KMS-11 (cell line): ENCODE measurements at regions not wholly inside any gene's neighbourhood (a gene's known extent, or its start where the extent isn't known, plus 50 kb on each side); places are given as distances from the start of the nearest gene placed in this dataset.
"Not testable (repeated sequence)": the region's sequence is repeated elsewhere in the genome, so short reads cannot be mapped to it uniquely, and the experiment has no call there.

ENCODE experiments used
- H2AFZ ChIP-seq: fragments of 200-600 bp; sonication (generic); 2 replicates; pipeline ENCODE4 v1.6.1; 2016; ENCODE audit warnings: antibody characterized with exemption, mixed run types, low read depth
- H3K27ac ChIP-seq: fragments of 200-600 bp; sonication (generic); 2 replicates; pipeline ENCODE4 v1.6.1; 2016; ENCODE audit warnings: mild to moderate bottlenecking, mixed run types
- H3K27me3 ChIP-seq: fragments of 200-600 bp; sonication (generic); 2 replicates; pipeline ENCODE4 v1.6.1; 2017; ENCODE audit warnings: mild to moderate bottlenecking, low read depth, mixed run types, moderate library complexity; ENCODE audit not compliant: insufficient read depth
- H3K36me3 ChIP-seq: fragments of 200-600 bp; sonication (generic); 2 replicates; pipeline ENCODE4 v1.6.1; 2017; ENCODE audit warnings: mild to moderate bottlenecking, mixed run types; ENCODE audit not compliant: insufficient read depth
- H3K4me1 ChIP-seq: fragments of 200-600 bp; sonication (generic); 2 replicates; pipeline ENCODE4 v1.6.1; 2016; ENCODE audit warnings: mild to moderate bottlenecking, low read depth, mixed run types; ENCODE audit not compliant: poor library complexity, severe bottlenecking
- H3K4me2 ChIP-seq: fragments of 200-600 bp; sonication (generic); 2 replicates; pipeline ENCODE4 v1.7.0; 2016; ENCODE audit warnings: mild to moderate bottlenecking, mixed run types
- H3K4me3 ChIP-seq: fragments of 200-600 bp; sonication (generic); IDR thresholded peaks from 2 replicates; pipeline ENCODE4 v1.6.1; 2017; ENCODE audit warnings: low read depth, low read length, mixed read lengths; ENCODE audit not compliant: insufficient read depth
- H3K79me2 ChIP-seq: fragments of 200-600 bp; sonication (generic); 2 replicates; pipeline ENCODE4 v1.6.1; 2016; ENCODE audit warnings: low read depth, mixed run types; ENCODE audit not compliant: insufficient read depth
- H3K9ac ChIP-seq: fragments of 200-600 bp; sonication (generic); 2 replicates; pipeline ENCODE4 v1.6.1; 2016; ENCODE audit warnings: mild to moderate bottlenecking, mixed run types
- H4K20me1 ChIP-seq: fragments of 200-600 bp; sonication (generic); 2 replicates; pipeline ENCODE4 v1.6.1; 2016; ENCODE audit warnings: mild to moderate bottlenecking, mixed run types; ENCODE audit not compliant: insufficient read depth
- TF ChIP-seq, protein P1 (sequence below): fragments of 200-600 bp; sonication (generic); conservative IDR thresholded peaks from 2 replicates; pipeline ENCODE4 v1.6.1; 2017; ENCODE audit warnings: low read depth, mild to moderate bottlenecking, antibody characterized with exemption, low read length, moderate library complexity, mixed read lengths

DNA sequence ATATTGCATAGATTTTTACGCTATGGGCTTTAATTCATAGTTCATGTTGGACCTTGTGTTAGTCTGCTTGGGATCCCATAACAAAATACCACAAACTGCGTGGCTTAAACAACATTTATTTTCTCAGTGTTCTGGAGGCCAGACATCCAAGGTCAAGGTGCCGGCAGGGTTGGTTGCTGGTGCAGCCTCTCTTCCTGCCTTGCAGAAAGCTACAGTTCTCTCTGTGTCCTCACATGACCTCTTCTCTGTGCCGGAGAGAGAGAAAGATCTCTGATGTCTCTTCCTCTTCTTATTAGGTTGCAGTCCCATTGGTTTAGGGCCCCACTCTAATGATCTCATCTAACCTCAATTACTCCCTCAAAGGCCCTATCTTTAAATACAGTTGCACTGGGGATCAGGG, 170.5 kb downstream of the IPO8 start:
- Histone ChIP-seq H3K4me3 (no peak overlapping the region), H3K79me2 (no peaks in the 10 kb centered on the region), H3K27ac (no peak overlapping the region), H3K4me1 (no peaks in the 10 kb centered on the region), H4K20me1 (no peaks in the 10 kb centered on the region), H3K4me2 (no peak overlapping the region), H3K36me3 (no peaks in the 10 kb centered on the region), H2AFZ (no peak overlapping the region), H3K9ac (no peak overlapping the region), H3K27me3 (no peaks in the 10 kb centered on the region)
- TF ChIP-seq, protein P1, sequence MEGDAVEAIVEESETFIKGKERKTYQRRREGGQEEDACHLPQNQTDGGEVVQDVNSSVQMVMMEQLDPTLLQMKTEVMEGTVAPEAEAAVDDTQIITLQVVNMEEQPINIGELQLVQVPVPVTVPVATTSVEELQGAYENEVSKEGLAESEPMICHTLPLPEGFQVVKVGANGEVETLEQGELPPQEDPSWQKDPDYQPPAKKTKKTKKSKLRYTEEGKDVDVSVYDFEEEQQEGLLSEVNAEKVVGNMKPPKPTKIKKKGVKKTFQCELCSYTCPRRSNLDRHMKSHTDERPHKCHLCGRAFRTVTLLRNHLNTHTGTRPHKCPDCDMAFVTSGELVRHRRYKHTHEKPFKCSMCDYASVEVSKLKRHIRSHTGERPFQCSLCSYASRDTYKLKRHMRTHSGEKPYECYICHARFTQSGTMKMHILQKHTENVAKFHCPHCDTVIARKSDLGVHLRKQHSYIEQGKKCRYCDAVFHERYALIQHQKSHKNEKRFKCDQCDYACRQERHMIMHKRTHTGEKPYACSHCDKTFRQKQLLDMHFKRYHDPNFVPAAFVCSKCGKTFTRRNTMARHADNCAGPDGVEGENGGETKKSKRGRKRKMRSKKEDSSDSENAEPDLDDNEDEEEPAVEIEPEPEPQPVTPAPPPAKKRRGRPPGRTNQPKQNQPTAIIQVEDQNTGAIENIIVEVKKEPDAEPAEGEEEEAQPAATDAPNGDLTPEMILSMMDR: no peak

DNA sequence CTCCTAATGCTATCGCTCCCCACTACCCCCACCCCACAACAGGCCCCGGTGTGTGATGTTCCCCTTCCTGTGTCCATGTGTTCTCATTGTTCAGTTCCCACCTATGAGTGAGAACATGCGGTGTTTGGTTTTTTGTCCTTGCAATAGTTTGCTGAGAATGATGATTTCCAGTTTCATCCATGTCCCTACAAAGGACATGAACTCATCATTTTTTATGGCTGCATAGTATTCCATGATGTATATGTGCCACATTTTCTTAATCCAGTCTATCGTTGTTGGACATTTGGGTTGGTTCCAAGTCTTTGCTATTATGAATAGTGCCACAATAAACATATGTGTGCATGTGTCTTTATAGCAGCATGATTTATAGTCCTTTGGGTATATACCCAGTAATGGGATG, 175.4 kb downstream of the IPO8 start:
- H3K27ac ChIP-seq, H3K79me2 ChIP-seq, H3K9ac ChIP-seq, H3K27me3 ChIP-seq, H4K20me1 ChIP-seq, H3K36me3 ChIP-seq, H3K4me1 ChIP-seq, H2AFZ ChIP-seq, H3K4me2 ChIP-seq, H3K4me3 ChIP-seq: not testable (repeated sequence)

DNA sequence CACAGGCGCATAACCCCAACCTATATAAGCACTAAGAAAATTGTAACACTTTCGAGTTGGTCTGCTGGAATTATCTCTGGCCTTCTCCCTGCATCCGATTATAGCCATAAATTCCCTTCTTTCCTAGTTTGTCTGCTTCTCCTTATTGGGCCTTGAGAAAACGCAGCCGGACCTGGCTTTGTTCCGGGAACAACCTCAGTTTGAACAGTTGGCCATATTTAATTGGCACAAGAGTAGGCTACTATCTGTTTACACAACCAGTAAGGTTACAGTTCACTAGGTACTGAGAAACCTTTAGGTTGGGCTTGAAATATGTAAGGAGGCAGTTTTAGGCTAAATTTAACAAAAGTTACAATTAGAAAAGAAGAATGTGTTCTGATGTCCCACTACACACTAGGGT, 176.1 kb downstream of the IPO8 start:
- Histone ChIP-seq H3K79me2 (no peaks in the 10 kb centered on the region), H3K9ac (no peak overlapping the region), H3K27ac (no peak overlapping the region), H3K4me2 (no peak overlapping the region), H3K4me1 (no peaks in the 10 kb centered on the region), H3K4me3 (no peak overlapping the region), H4K20me1 (no peaks in the 10 kb centered on the region), H2AFZ (no peak overlapping the region), H3K36me3 (no peaks in the 10 kb centered on the region), H3K27me3 (no peaks in the 10 kb centered on the region)
- TF ChIP-seq, protein P1: no peak

DNA sequence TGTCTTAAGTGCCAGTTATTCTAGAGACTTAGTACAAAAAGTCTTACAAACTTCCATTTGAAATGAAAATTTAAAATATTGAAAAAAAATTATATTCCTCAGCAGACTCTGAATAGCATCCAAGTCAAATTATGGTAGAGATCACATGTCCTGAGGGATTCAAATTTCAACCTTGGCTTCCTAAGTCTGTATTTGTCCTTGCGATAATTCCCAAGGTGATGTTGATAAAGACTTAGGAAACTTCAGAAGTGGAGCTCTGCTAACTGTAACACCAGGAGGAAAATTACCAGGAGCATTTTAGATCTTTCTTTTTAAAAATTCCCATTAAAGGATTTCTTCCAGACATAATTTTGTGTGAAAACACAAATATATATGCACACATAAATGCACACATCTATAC, 178.3 kb downstream of the IPO8 start:
- TF ChIP-seq, protein P1: no peak
- H4K20me1 ChIP-seq: no peaks in the 10 kb centered on the region

DNA sequence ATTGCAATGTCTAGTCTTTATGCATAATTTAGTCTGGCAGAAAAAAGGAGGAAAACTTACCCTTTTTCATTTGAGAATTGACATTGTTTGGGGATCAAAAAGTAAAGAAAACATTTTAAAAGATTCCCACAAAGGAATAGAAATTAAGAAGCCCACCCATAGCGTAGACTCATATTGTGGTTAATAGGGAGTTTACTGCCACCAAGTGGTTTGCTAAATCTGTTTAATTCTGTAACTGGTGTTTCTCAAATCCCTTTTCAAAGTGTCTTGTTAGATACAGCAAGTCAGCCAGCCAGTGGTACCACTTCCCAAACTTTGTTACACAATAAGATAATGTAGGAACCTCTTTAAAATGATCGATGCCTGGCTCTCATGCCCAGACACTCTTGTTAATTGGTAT, 180.3 kb downstream of the IPO8 start:
- Histone ChIP-seq H3K79me2 (no peaks in the 10 kb centered on the region), H3K4me2 (no peak overlapping the region), H3K9ac (no peak overlapping the region), H3K4me3 (no peak overlapping the region), H3K36me3 (no peaks in the 10 kb centered on the region), H2AFZ (no peak overlapping the region), H4K20me1 (no peaks in the 10 kb centered on the region), H3K27ac (no peak overlapping the region), H3K4me1 (no peaks in the 10 kb centered on the region), H3K27me3 (no peaks in the 10 kb centered on the region)
- TF ChIP-seq, protein P1: no peak

More for the DNA sequence above, 178.3 kb downstream of the IPO8 start:
- Histone ChIP-seq H3K79me2 (no peaks in the 10 kb centered on the region), H3K4me2 (no peak overlapping the region), H2AFZ (no peak overlapping the region), H3K27ac (no peak overlapping the region), H3K4me1 (no peaks in the 10 kb centered on the region), H3K36me3 (no peaks in the 10 kb centered on the region), H3K27me3 (no peaks in the 10 kb centered on the region), H3K4me3 (no peak overlapping the region), H3K9ac (no peak overlapping the region)
